ENCODE measurements at regions not wholly inside any gene's neighbourhood (a gene's known extent, or its start where the extent isn't known, plus 50 kb on each side); places are given as distances from the start of the nearest gene placed in this dataset.

- DNase-seq, result no peak
Measured at GRCh38 chr6:44614396-44614795, 226.9 kb downstream of the CDC5L start.

GRCh38 chr6:44615621-44616020, 228.1 kb downstream of the CDC5L start:
- DNase-seq, result no peak

GRCh38 chr6:44617416-44617815, 229.9 kb downstream of the CDC5L start:
- no peak for DNase-seq

GRCh38 chr6:44618371-44618770, 230.9 kb downstream of the CDC5L start:
- DNase-seq, result no peak

GRCh38 chr6:44620922-44621321, 233.4 kb downstream of the CDC5L start:
- no peak for DNase-seq

GRCh38 chr6:44621846-44622245, 234.3 kb downstream of the CDC5L start:
- no peak for DNase-seq

GRCh38 chr6:44622555-44622954, 235.0 kb downstream of the CDC5L start:
- DNase-seq, result no peak

- no peak for DNase-seq
Measured at GRCh38 chr6:44622956-44623355, 235.4 kb downstream of the CDC5L start.

- DNase-seq, result no peak
Measured at GRCh38 chr6:44624226-44624625, 236.7 kb downstream of the CDC5L start.

- DNase-seq, result no peak
Measured at GRCh38 chr6:44624936-44625573, 237.5 kb downstream of the CDC5L start.

GRCh38 chr6:44625996-44626395, 238.5 kb downstream of the CDC5L start:
- DNase-seq, result no peak

- DNase-seq, result no peak
Measured at GRCh38 chr6:44626616-44627015, 239.1 kb downstream of the CDC5L start.

- no peak for DNase-seq
Measured at GRCh38 chr6:44627091-44627882, 239.8 kb downstream of the CDC5L start.

GRCh38 chr6:44627883-44628271, 240.4 kb downstream of the CDC5L start:
- DNase-seq, result no peak

GRCh38 chr6:44628347-44628746, 240.8 kb downstream of the CDC5L start:
- no peak for DNase-seq

- DNase-seq, result no peak
Measured at GRCh38 chr6:44629636-44630035, 242.1 kb downstream of the CDC5L start.

- peak; percentile 45 for DNase-seq
Measured at GRCh38 chr6:44630125-44631028, 242.9 kb downstream of the CDC5L start.

GRCh38 chr6:44631968-44632367, 244.5 kb downstream of the CDC5L start:
- DNase-seq, result no peak

- DNase-seq, result no peak
Measured at GRCh38 chr6:44634321-44634720, 246.8 kb downstream of the CDC5L start.

GRCh38 chr6:44635486-44635885, 248.0 kb downstream of the CDC5L start:
- no peak for DNase-seq

- no peak for DNase-seq
Measured at GRCh38 chr6:44636561-44637248, 249.2 kb downstream of the CDC5L start.

- DNase-seq, result peak; percentile 11
Measured at GRCh38 chr6:44641344-44642031, 254.0 kb downstream of the CDC5L start.
